ENCODE measurements at regions not wholly inside any gene's neighbourhood (a gene's known extent, or its start where the extent isn't known, plus 50 kb on each side); places are given as distances from the start of the nearest gene placed in this dataset.

- TF ChIP-seq ESRRG (CRISPR knock-in tag; IDR thresholded peaks at IDR 0.05), result no peak
- TF ChIP-seq CREB5 (CRISPR knock-in tag; IDR thresholded peaks at IDR 0.05; ENCODE audit: low read depth), result no peak
- TF ChIP-seq ZNF565 (CRISPR knock-in tag; conservative IDR thresholded peaks at IDR 0.05; ENCODE audit: low read depth), result no peak
- no peak for TF ChIP-seq CSRNP3 (CRISPR knock-in tag; IDR thresholded peaks at IDR 0.05)
- TF ChIP-seq PPARA (CRISPR knock-in tag; IDR thresholded peaks at IDR 0.05; ENCODE audit: borderline replicate concordance), result no peak
- no peak for TF ChIP-seq ARNTL (CRISPR knock-in tag; IDR thresholded peaks at IDR 0.05; ENCODE audit: borderline replicate concordance, low read depth)
- no peak for TF ChIP-seq SNAI2 (CRISPR knock-in tag; IDR thresholded peaks at IDR 0.05)
- TF ChIP-seq BACH2 (CRISPR knock-in tag; IDR thresholded peaks at IDR 0.05; ENCODE audit: borderline replicate concordance), result no peak
- TF ChIP-seq PATZ1 (CRISPR knock-in tag; IDR thresholded peaks at IDR 0.05; ENCODE audit: borderline replicate concordance), result no peak
- TF ChIP-seq ZFP30 (CRISPR knock-in tag; IDR thresholded peaks at IDR 0.05), result no peak
Observed at GRCh38 chr20:51926670-51927305, 124.5 kb upstream of the SALL4 start.

Data from SK-N-SH treated with all-trans-retinoic acid at 6 μM for 48 hours (cell line).